ENCODE measurements at regions not wholly inside any gene's neighbourhood (a gene's known extent, or its start where the extent isn't known, plus 50 kb on each side); places are given as distances from the start of the nearest gene placed in this dataset.

GRCh38 chr1:199585392-199585791, 442.1 kb upstream of the NR5A2 start:
- no peaks in the 10 kb centered on the region for H3K36me3 Mint-ChIP-seq
- no peak overlapping the region for H3K4me3 Mint-ChIP-seq
- peaks cover 2% of the 10 kb centered on the region for H3K27me3 Mint-ChIP-seq (ENCODE audit: insufficient read depth, low read depth)
- H3K27ac ChIP-seq = no peak overlapping the region
- H3K79me2 ChIP-seq (ENCODE audit: low read depth) = no peaks in the 10 kb centered on the region
- H3K9me3 ChIP-seq (ENCODE audit: low read depth) = no peaks in the 10 kb centered on the region
- H3K4me1 Mint-ChIP-seq = no peaks in the 10 kb centered on the region
- TF ChIP-seq EZH2phosphoT487 (IDR thresholded peaks at IDR 0.05) = no peak
- TF ChIP-seq EZH2 (IDR thresholded peaks at IDR 0.05) = no peak
- no peak for TF ChIP-seq CTCF (IDR thresholded peaks at IDR 0.05)
- H3K9me3 Mint-ChIP-seq = no peaks in the 10 kb centered on the region
- no peak overlapping the region for H3K4me3 ChIP-seq
- no peak overlapping the region for H3K27ac Mint-ChIP-seq
- no peak overlapping the region for H2AFZ ChIP-seq (replicated peaks)
- H3K27me3 ChIP-seq = no peaks in the 10 kb centered on the region
- no peaks in the 10 kb centered on the region for H4K20me1 ChIP-seq (ENCODE audit: low read depth)
- H3K36me3 ChIP-seq = no peaks in the 10 kb centered on the region
- H3K4me1 ChIP-seq = no peaks in the 10 kb centered on the region
- H3K9ac ChIP-seq = no peak overlapping the region
- no peak overlapping the region for H3K4me2 ChIP-seq
- no peaks in the 10 kb centered on the region for H3F3A ChIP-seq (ENCODE audit: low read depth)
- no peak for DNase-seq (ENCODE audit: low spot score)

- no peak overlapping the region for H3K9ac ChIP-seq
- H3K36me3 Mint-ChIP-seq = no peaks in the 10 kb centered on the region
- H3K36me3 ChIP-seq = no peaks in the 10 kb centered on the region
- H3K27me3 Mint-ChIP-seq (ENCODE audit: insufficient read depth, low read depth) = peaks cover 2% of the 10 kb centered on the region
- H3K4me1 Mint-ChIP-seq = no peaks in the 10 kb centered on the region
- no peaks in the 10 kb centered on the region for H4K20me1 ChIP-seq (ENCODE audit: low read depth)
- no peak overlapping the region for H3K4me2 ChIP-seq
- TF ChIP-seq EZH2 (IDR thresholded peaks at IDR 0.05) (no peak), CTCF (IDR thresholded peaks at IDR 0.05) (no peak), EZH2phosphoT487 (IDR thresholded peaks at IDR 0.05) (no peak)
- no peaks in the 10 kb centered on the region for H3F3A ChIP-seq (ENCODE audit: low read depth)
- H3K27ac ChIP-seq = no peak overlapping the region
- H3K4me1 ChIP-seq = no peaks in the 10 kb centered on the region
- H2AFZ ChIP-seq (replicated peaks) = no peak overlapping the region
- no peaks in the 10 kb centered on the region for H3K9me3 ChIP-seq (ENCODE audit: low read depth)
- no peak overlapping the region for H3K4me3 Mint-ChIP-seq
- H3K9me3 Mint-ChIP-seq = no peaks in the 10 kb centered on the region
- H3K4me3 ChIP-seq = no peak overlapping the region
- no peaks in the 10 kb centered on the region for H3K27me3 ChIP-seq
- no peak overlapping the region for H3K27ac Mint-ChIP-seq
- no peak for DNase-seq (ENCODE audit: low spot score)
- no peaks in the 10 kb centered on the region for H3K79me2 ChIP-seq (ENCODE audit: low read depth)
Measured at GRCh38 chr1:199590708-199591107, 436.8 kb upstream of the NR5A2 start.

GRCh38 chr1:199591468-199591867, 436.0 kb upstream of the NR5A2 start:
- Histone ChIP-seq H3K36me3 (no peaks in the 10 kb centered on the region), H3K27ac (no peak overlapping the region), H3K4me1 (no peaks in the 10 kb centered on the region), H3F3A (ENCODE audit: low read depth) (no peaks in the 10 kb centered on the region), H3K4me2 (no peak overlapping the region), H3K4me3 (no peak overlapping the region), H3K79me2 (ENCODE audit: low read depth) (no peaks in the 10 kb centered on the region), H3K9ac (no peak overlapping the region), H3K9me3 (ENCODE audit: low read depth) (no peaks in the 10 kb centered on the region), H4K20me1 (ENCODE audit: low read depth) (no peaks in the 10 kb centered on the region), H2AFZ (replicated peaks) (no peak overlapping the region), H3K27me3 (no peaks in the 10 kb centered on the region)
- TF ChIP-seq EZH2phosphoT487 (IDR thresholded peaks at IDR 0.05) = no peak
- TF ChIP-seq CTCF (IDR thresholded peaks at IDR 0.05) = no peak
- TF ChIP-seq EZH2 (IDR thresholded peaks at IDR 0.05) = no peak
- H3K27me3 Mint-ChIP-seq (ENCODE audit: insufficient read depth, low read depth) = peaks cover 2% of the 10 kb centered on the region
- H3K27ac Mint-ChIP-seq = no peak overlapping the region
- no peaks in the 10 kb centered on the region for H3K36me3 Mint-ChIP-seq
- peaks cover 1% of the 10 kb centered on the region for H3K9me3 Mint-ChIP-seq
- H3K4me1 Mint-ChIP-seq = no peaks in the 10 kb centered on the region
- DNase-seq (ENCODE audit: low spot score) = no peak
- H3K4me3 Mint-ChIP-seq = no peak overlapping the region

All from neural progenitor cell (in vitro differentiated cells).